NCI-H345 treated with DMSO at 0.1 percent for 48 hours (cell line): ENCODE measurements at regions not wholly inside any gene's neighbourhood (a gene's known extent, or its start where the extent isn't known, plus 50 kb on each side); places are given as distances from the start of the nearest gene placed in this dataset.
"Not testable (repeated sequence)": the region's sequence is repeated elsewhere in the genome, so short reads cannot be mapped to it uniquely, and the experiment has no call there.

Source experiments
- DNase-seq: peaks from one replicate; lab custom pipeline; 2025; ENCODE audit not compliant: unreplicated experiment; lab: John Stamatoyannopoulos, UW

DNA sequence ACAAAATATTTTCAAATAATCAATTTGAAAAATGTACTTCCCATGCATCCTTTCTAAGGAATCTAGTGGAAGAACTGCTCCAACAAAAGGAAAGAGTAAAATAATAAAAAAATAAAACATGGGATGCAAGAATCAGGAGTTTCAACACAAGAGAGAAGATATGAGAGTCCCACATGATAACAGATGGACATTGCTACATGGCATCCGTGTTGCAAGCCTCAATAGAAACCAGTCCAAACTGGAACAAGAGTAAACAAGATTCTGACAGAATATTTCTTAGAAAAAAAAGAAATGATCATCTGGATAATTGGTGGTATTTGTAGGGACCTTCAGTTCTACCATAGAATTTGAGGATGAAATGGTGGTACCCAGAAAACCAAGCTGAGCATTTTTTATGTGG lies 186.8 kb downstream of the FRK start:
- DNase-seq: no peak

DNA sequence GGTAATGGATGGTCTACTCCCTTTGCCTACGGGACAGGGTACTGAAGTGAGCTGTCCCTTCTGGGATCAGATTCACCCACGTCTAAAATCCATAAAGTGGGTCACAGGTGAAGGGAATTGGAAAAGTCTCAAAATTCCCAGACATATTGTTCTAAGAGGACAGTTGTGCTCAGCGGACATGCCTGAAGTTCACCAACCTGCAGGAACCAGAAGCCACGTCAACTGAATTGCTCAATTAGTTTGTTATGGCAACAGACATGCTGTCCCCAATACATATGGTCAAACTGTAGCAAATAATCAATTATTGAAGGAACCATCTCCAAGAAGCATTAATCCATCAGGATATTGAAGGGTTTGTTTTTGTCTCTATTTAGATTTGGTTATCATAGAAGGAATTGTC lies 190.2 kb downstream of the FRK start:
- no peak for DNase-seq

DNA sequence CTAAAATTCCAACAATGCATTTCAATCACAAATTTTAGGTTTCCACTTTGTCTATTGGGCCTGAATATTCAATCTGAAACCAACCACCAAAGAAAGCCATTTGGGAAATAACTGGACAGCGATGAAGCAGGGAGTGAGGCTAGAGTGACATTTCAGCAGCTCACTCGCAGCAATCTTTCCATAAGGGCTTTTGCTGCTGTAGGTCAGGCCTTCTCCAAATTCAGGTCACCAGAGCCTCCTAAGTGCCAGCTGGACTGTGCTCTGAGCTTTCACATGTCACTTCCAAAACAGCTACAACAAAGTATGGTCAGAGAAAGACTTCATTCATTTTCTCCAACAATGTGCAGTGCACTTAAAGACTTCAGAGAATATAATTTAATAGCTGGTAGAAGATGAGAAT lies 194.8 kb downstream of the FRK start:
- no peak for DNase-seq

DNA sequence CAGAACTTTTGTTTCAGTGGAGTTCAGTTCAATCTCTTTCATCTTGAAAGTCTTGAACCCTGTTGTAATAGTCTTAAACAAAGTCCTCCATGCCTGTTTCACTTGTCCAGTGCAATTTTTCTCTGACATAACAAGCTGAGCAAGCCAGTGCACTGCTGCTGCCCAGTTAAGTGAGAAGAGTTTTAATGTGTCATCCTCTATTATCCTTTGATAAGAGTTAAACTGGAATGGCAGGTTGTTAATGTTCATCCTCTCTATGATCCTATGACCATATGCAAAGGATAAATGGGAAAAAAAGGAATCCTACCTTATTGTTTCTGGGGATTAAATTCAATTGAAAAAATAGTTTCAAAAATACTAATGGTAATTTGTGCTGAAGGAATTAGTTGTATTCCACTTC lies 197.5 kb downstream of the FRK start:
- no peak for DNase-seq

DNA sequence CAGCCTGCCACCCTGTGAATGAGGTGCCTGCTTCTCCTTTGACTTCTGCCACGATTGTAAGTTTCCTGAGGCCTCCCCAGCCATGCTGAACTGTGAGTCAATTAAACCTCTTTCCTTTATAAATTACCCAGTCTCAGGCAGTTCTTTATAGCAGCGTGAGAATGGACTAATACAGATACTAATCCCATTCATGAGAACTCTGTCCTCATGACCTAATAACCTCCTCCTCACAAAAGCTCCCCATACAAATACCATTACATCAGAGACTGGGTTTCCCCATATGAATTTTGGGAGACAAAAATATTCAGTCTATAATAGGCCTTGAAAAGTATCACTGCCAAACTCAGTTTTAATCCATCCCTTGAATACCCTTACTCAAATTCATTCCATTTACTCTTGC lies 199.0 kb downstream of the FRK start:
- DNase-seq: not testable (repeated sequence)

DNA sequence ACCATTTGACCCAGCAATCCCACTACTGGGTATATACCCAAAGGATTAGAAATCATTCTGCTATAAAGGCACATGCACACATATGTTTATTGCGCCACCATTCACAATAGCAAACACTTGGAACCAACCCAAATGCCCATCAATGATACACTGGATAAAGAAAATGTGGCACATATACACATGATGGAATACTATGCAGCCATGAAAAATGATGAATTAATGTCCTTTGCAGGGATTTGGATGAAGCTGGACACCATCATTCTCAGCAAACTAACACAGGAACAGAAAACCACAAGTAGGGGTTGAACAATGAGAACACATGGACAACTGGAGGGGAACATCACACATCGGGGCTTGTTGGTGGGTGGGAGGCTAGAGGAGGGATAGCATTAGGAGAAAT lies 201.1 kb downstream of the FRK start:
- DNase-seq: not testable (repeated sequence)

DNA sequence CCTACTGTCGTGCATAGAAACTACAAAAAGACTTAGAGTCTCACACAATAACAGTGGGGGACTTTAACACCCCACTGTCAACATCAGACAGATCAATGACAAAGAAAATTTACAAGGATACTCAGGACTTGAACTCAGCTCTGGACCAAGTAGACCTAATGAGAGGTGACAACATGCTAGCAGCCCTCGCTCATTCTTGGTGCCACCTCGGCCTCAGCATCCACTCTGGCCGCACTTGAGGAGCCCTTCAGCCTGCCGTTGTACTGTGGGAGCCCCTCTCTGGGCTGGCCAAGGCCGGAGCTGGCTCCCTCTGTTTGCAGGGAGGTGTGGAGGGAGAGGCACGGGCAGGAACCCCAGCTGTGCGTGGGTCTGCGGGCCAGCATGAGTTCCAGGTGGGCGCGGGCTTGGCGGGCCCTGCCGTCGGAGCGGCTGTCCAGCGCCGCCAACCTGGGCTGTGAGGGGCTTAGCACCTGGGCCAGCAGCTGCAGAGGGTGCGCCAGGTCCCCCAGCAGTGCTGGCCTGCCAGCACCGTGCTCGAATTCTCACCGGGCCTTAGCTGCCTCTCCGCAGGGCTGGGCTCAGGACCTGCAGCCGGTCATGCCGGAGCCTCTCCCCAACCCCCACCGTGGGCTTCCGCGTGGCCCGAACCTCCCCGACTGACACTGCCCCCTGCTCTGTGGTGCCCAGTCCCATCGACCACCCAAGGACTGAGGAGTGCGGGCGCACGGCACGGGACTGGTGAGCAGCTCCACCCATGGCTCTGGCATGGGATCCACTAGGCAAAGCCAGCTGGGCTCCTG lies 205.6 kb downstream of the FRK start:
- no peak for DNase-seq

DNA sequence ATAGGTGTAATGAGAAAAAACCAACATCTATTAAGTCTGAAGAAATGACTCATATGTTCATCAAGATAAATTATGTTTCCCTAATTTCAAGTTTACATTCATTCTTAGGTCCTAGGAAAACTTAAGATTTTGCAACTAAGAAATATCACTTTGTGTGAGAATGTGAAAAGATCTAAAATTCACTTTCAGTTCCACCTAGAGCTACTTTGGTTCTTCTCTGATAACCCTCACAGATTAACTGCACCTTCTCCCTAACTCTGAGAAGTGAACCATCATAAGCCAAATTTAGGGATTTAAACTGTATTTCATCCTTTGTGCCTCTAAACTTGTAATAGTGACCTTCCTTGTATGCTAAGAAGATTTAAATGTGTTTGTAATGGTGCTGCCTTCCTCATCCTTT lies 213.0 kb downstream of the FRK start:
- no peak for DNase-seq

DNA sequence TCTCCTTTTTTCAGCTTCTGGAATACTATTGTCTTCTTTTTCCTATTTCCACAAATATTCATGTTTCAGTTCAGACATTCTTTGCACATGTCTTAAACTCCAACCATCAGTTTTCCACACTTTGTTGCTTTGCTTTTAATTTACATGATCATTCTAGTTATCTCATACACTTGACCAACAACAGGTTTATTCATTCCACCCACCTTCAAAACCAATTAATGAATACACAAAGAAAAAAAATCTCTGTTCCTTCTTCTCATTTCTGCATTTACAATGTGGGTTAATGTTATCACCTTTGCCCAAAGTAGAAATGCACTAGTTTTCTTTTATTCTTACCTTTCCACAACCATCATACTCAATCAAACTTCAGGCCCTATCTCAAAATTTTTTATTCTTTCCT lies 216.7 kb downstream of the FRK start:
- no peak for DNase-seq

DNA sequence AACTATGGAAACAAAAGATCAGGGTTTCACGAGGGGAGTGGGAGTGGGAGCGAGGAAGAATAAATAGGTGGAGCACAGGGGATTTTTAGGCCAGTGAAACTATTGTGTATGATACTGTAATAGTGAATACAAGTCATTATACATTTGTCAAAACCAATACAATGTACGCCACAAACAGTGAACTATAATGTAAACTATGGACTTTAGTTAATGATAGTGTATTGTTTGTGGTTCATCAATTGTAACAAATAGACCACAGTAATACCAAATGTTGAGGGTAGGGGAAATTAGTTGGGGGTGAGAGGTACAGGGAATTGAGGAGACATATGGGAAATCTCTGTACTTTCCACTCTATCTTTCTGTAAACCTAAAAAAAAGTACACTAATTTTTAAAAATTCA lies 218.4 kb downstream of the FRK start:
- DNase-seq: no peak

DNA sequence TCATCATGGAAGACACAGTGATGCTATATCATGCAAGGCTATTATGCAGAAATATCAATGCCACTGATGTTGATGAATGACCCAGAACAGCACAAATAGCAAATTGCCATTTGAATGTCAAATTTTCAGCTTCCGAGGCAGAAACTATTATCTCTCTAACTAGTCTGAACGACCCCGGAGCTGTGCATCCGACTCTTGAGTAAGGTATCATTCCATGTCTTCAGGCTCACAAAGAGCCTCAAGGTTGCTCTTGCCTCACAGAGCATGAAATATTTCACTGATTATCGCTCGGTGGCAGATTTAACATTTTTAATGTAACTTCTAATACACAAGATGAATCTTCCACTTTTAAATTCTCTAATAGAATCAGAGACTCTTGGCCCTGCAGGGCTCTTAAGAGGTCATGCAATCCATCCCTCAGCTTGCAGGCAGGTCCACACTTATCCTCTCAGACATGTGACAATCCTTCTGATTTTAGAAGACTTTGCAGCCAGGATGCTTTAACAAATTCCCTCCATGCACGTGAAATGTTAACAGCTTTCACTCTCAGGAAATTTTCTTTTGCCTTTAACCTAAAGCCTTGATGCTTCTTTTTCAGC lies 221.0 kb downstream of the FRK start:
- no peak for DNase-seq

DNA sequence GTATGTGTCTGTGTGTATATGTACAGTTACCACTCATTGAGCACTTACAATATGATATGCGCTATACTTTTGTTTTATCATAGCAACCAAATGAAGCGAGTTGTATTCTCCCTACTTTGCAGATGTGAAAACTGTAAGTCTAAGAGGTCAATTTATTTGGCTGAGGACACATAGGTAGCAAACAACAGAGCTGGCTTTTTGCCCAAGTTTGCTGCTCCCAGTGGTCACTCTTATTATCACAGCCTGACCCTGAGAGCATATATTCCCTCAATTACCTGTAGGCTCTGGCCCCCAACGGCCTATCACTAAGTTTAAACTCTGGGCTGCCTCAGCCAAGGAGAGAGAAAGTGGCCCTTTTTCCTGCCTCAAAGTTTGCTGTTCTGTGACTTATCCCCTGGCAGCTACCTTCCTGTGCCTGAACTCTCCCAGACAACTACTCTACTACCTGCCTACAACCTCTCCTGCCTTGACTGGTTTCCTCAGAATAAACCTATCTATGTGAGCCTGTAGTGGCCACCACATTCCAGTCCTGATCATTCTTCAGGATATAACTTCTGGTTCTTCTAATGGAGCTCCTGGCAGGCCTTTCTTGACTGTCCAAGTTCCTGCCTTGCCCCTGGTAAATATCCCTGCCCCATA lies 221.8 kb downstream of the FRK start:
- no peak for DNase-seq

DNA sequence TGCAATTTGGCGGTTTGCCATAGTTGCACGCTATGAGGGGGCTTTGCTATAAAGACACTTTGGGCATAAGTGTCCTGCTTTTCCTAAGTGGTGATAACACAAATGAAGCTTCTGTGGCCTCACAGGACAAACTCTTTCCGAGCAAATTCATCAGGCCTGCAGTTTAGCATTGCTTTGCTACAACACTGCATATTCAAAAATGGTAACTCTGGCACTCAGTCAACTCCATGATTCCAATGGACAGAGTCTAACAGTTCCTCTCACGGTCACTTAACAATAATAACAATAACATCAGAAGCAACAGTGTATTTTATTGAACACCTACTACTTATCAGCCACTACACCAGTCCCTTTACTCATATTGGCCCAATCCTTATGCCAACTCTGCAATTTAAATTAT lies 222.5 kb downstream of the FRK start:
- no peak for DNase-seq

DNA sequence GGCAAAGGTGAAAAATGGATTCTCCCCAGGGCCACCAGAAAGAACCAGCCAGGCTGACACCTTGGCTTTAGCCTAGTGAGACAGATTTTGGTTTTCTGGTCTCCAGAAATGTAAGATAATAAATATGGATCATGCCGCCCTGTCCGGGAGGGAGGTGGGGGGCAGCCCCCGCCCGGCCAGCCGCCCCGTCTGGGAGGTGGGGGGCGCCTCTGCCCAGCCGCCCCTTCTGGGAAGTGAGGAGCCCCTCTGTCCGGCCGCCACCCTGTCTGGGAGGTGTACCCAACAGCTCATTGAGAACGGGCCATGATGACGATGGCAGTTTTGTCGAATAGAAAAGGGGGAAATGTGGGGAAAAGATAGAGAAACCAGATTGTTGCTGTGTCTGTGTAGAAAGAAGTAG lies 224.3 kb downstream of the FRK start:
- not testable (repeated sequence) for DNase-seq

DNA sequence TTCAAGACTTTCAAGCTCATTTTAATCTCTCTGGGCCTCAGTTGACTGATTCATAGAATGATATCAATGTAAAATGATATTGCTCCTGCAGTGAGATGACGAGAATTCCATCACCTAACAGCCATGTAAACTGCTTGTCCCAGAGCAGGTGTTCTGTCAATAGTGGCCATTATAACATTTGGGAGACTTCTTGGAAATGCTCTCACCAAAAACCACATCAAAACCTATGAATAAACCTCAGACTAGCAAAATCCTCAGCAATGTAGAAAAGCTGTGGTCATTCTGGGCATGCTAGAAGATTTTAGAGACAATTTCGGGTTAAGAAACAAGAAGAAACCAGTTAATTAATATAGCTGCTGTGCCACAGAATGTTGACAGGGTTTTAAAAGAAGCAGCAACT lies 225.4 kb downstream of the FRK start:
- DNase-seq: no peak

DNA sequence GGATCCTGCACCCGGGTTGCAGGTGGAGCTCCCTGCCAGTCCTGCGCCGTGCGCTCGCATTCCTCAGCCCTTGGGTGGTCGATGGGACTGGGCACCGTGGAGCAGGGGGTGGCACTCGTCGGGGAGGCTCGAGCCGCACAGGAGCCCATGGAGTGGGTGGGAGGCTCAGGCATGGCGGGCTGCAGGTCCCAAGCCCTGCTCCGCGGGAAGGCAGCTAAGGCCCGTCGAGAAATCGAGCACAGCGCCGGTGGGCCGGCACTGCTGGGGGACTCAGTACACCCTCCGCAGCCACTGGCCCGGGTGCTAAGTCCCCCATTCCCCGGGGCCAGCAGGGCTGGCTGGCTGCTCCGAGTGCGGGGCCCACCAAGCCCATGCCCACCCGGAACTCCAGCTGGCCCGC lies 226.1 kb downstream of the FRK start:
- DNase-seq: not testable (repeated sequence)

DNA sequence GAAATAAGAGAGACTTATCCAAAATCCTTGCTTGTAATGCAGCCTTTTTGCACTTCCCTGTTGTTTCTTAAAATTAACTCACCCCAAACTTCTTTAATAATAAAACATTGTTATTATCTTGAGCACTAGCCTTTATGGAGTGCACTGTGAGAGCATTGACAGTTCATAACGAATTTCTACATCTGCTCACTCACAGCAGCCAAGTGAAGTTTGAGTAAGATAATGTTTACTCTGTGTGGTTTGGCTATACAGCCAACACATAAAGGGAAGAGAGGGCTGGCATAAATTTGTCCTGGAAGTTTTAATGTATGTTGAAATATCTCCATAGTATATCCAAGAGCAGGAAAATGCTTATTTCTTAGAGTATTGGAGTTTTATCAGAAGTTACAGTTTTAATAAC lies 227.9 kb downstream of the FRK start:
- no peak for DNase-seq

DNA sequence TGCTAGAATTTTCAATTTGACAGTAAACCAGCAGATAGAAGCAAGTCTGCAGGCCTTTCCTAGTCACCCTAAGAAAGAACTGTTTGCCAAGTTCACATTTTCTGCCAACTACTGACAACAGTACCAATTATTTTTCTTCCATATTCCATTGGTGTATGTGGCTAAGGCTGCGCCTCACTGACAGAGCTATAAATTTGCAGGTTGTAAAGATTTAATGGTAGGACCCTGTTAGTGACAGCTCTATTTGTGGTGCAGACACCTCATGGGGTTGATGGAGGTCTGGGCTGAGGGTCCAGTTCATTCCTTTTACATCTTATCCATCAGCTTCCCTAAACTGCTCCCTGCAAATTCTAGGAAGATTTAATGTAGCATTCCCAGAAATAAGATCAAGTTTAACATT lies 228.5 kb downstream of the FRK start:
- no peak for DNase-seq

DNA sequence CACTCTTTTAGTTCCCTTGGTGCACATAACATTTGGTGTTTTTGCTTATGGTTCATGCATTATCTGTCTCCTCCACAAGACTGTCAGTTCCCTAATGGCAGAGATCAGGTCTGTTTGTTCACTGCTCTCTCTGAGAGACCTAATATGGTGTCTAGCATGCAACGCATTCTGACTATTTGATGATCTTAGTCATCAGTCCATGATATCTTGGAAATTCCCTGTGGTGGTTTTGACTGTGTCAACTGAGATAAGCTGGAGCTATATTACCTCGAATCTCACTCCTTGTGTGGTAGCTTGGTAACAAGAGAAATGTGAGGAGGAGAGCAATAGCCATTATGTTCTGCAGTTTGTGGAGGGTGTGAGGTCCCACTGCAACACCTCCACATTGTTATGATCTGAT lies 229.8 kb downstream of the FRK start:
- DNase-seq: no peak

DNA sequence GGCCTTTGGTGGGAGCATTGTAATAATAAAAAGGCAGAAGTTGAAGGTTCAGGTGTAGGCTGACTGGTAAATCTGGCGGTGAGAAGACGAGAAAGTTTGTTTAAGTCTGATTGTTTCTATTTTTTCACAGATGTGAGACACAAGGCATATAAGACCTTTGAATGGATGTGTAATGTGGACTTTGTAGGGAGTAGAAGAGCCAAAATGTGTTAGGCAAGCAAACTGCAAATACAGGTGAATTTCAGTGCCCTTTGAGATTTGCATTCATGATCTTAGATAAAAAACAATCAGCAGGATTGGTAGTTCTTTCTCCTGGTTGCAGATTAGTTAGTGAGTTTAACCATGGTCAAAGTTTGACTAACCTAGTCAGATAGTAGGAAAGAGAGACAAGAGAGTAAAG lies 238.9 kb downstream of the FRK start:
- no peak for DNase-seq

DNA sequence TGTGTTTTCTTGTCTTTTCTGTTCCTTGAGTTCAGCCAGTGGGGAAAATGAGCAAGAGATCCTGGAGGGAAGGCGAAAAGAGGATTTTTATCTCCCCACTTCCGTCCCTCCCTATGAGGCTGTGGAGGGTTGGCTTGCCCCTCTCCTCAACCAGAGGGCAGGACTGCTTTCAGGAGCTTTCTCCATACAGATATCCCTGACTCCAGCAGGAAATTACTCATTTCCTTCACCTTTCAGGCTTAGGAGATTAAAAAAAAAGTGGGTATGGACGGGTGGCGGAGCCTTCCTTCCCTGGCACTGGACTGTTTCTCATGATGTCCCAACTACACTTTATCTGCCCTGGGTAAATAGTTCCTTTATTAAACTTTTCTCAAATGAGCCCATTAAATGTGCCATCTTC lies 241.2 kb downstream of the FRK start:
- DNase-seq: no peak

DNA sequence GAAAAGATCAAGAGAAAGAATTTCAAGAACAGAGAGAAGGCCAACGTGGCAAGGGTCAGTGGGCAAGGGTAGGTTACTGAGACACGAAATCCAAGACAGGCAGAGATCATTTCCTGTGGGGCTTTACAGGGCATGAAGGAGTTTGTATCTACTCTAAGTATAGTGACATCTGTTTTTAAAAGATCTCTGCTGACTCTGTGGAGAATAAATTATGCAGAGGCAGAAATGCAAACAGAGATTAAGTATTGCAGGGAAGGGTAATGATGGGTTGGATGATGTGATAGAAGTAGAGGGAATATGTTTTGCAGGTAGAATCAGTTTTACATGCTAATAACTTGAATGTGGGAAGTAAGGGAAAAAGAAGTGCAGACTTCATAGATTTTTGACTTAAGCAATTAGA lies 243.5 kb downstream of the FRK start:
- DNase-seq: no peak

DNA sequence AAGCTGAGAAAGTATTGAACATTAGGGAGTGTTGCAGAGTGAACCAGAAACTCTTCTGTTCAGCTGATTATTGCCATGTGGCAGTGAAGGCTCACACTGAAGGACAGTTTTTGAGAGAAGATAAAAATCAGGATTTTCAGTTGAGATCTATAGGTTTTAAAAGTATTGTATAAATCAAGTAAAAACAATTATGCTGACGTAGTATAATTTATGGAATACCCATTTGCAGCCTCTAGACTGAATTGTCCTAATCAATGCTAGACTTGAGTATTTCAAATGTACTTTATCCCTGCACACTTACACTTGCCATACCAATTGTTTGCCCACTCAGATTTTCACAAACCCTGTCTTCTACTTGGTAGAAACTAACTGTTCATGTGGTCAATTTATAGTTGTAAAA lies 245.8 kb downstream of the FRK start:
- no peak for DNase-seq
